Upper lobe of left lung (tissue), 4 donors: ENCODE measurements at regions not wholly inside any gene's neighbourhood (a gene's known extent, or its start where the extent isn't known, plus 50 kb on each side); places are given as distances from the start of the nearest gene placed in this dataset.

ENCODE experiments used
- CTCF ChIP-seq, 6 experiments: fragments of 450-650 bp in 4 of 6; fragments of 200-600 bp in 2 of 6; sonication (generic) in 2 of 6; IDR thresholded peaks; one replicate each; pipeline ENCODE4 v1.5.1; 2016 to 2019; ENCODE audit warnings: antibody characterized with exemption in 6 of 6
- POLR2AphosphoS5 ChIP-seq, 2 donors: sonication (generic); formaldehyde crosslinking; IDR thresholded peaks; one replicate each; pipeline ENCODE4 v1.5.1; 2017; ENCODE audit warnings: antibody characterized with exemption in 2 of 2

DNA sequence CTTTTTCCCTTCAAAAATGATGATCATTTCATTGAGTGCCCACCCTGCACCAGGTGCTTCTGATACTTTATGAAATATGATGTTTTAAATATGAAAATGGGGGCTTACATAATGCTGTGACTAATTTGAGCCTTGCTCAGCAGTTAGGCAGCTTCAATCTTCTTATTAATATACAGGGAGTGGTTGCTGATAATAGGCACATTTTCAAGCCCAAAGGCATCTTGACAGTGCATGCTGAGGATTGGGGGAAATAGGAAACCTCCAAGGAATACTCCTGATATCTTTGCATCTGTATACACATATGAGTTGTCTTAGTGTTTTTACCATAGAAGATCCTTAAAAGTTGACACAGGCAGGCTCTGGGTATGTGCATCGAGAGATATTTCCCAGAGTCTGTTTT is 262.3 kb upstream of the SASH1 start:
- no peak for TF ChIP-seq POLR2AphosphoS5 (IDR thresholded peaks at IDR 0.05)
- TF ChIP-seq CTCF (IDR thresholded peaks at IDR 0.05), result no peak
